Thyroid gland (tissue), 4 donors: ENCODE measurements at regions not wholly inside any gene's neighbourhood (a gene's known extent, or its start where the extent isn't known, plus 50 kb on each side); places are given as distances from the start of the nearest gene placed in this dataset.

Experiments used
- CTCF ChIP-seq, 6 experiments: fragments of 200-600 bp in 3 of 6; fragments of 450-650 bp in 3 of 6; sonication (generic) in 3 of 6; IDR thresholded peaks; one replicate each; pipeline ENCODE4 v1.5.1; 2016 to 2019; ENCODE audit warnings: antibody characterized with exemption in 6 of 6, mild to moderate bottlenecking in 2 of 6, inconsistent platforms in 1 of 6, moderate library complexity in 1 of 6
- POLR2A ChIP-seq, 2 donors: fragments of 450-650 bp; IDR thresholded peaks; one replicate each; pipeline ENCODE4 v1.6.1; 2017; ENCODE audit warnings: antibody characterized with exemption in 2 of 2, mild to moderate bottlenecking in 2 of 2, moderate library complexity in 1 of 2

- TF ChIP-seq CTCF (IDR thresholded peaks at IDR 0.05) (no peak), POLR2A (IDR thresholded peaks at IDR 0.05) (no peak)
These were observed 343.6 kb downstream of the TDRD15 start for GRCh38 chr2:21467280-21467818.
